ENCODE measurements at regions not wholly inside any gene's neighbourhood (a gene's known extent, or its start where the extent isn't known, plus 50 kb on each side); places are given as distances from the start of the nearest gene placed in this dataset.

GRCh38 chr6:95128947-95129346 lies 448.4 kb upstream of the MANEA start:
- DNase-seq: no peak
- WGBS, 5 donors: 63 to 80% (median 69%) methylated on average over 2 of the region's 2 CpGs
- Histone ChIP-seq H3K9me3 (no peaks in the 10 kb centered on the region), H3K36me3 (no peaks in the 10 kb centered on the region), H3K4me1 (no peaks in the 10 kb centered on the region), H3K27ac (no peak overlapping the region), H3K4me3 (no peak overlapping the region), H3K27me3 (replicated peaks in 1 of 7) (no peaks in the 10 kb centered on the region)
- intact Hi-C loops (cut with DNase I; ENCODE audit: low total_unique reads): no loop called here
- TF ChIP-seq CTCF (IDR thresholded peaks at IDR 0.05 in 8 of 11, conservative IDR thresholded peaks at IDR 0.05 in 3 of 11) (no peak), POLR2AphosphoS5 (IDR thresholded peaks at IDR 0.05) (no peak), POLR2A (IDR thresholded peaks at IDR 0.05) (no peak)

GRCh38 chr6:95133578-95133977 lies 443.8 kb upstream of the MANEA start:
- no peak overlapping the region for H3K27ac ChIP-seq
- no peaks in the 10 kb centered on the region for H3K4me1 ChIP-seq
- no peaks in the 10 kb centered on the region for H3K9me3 ChIP-seq
- 31 to 41% (median 32%) methylated on average over 5 of the region's 5 CpGs for WGBS, 5 donors
- H3K27me3 ChIP-seq (replicated peaks in 1 of 7): no peaks in the 10 kb centered on the region
- no peak for TF ChIP-seq POLR2AphosphoS5 (IDR thresholded peaks at IDR 0.05)
- TF ChIP-seq POLR2A (IDR thresholded peaks at IDR 0.05): no peak
- TF ChIP-seq CTCF (IDR thresholded peaks at IDR 0.05 in 8 of 11, conservative IDR thresholded peaks at IDR 0.05 in 3 of 11): no peak
- intact Hi-C loops (cut with DNase I; ENCODE audit: low total_unique reads): no loop called here
- DNase-seq: no peak
- no peak overlapping the region for H3K4me3 ChIP-seq
- no peaks in the 10 kb centered on the region for H3K36me3 ChIP-seq

- Histone ChIP-seq H3K9me3 (no peaks in the 10 kb centered on the region), H3K27me3 (replicated peaks in 1 of 7) (no peaks in the 10 kb centered on the region), H3K4me3 (no peak overlapping the region), H3K27ac (no peak overlapping the region), H3K36me3 (no peaks in the 10 kb centered on the region), H3K4me1 (no peaks in the 10 kb centered on the region)
- intact Hi-C loops (cut with DNase I; ENCODE audit: low total_unique reads): no loop called here
- DNase-seq: no peak
- TF ChIP-seq POLR2A (IDR thresholded peaks at IDR 0.05): no peak
- no peak for TF ChIP-seq CTCF (IDR thresholded peaks at IDR 0.05 in 8 of 11, conservative IDR thresholded peaks at IDR 0.05 in 3 of 11)
- TF ChIP-seq POLR2AphosphoS5 (IDR thresholded peaks at IDR 0.05): no peak
- WGBS, 5 donors: 45 to 73% (median 59%) methylated on average over 1 of the region's 1 CpG
These were observed 442.2 kb upstream of the MANEA start for GRCh38 chr6:95135182-95135581.

- Histone ChIP-seq H3K27me3 (replicated peaks in 1 of 7) (no peaks in the 10 kb centered on the region), H3K36me3 (no peaks in the 10 kb centered on the region), H3K9me3 (no peaks in the 10 kb centered on the region), H3K27ac (no peak overlapping the region), H3K4me3 (no peak overlapping the region), H3K4me1 (no peaks in the 10 kb centered on the region)
- TF ChIP-seq POLR2AphosphoS5 (IDR thresholded peaks at IDR 0.05): no peak
- no peak for TF ChIP-seq POLR2A (IDR thresholded peaks at IDR 0.05)
- no peak for TF ChIP-seq CTCF (IDR thresholded peaks at IDR 0.05 in 8 of 11, conservative IDR thresholded peaks at IDR 0.05 in 3 of 11)
- no peak for DNase-seq
- intact Hi-C loops (cut with DNase I; ENCODE audit: low total_unique reads): no loop called here
- 86 to 96% (median 90%) methylated on average over 2 of the region's 2 CpGs for WGBS, 5 donors
These were observed 435.2 kb upstream of the MANEA start for GRCh38 chr6:95142101-95142500.
